H1 (cell line): ENCODE measurements at regions not wholly inside any gene's neighbourhood (a gene's known extent, or its start where the extent isn't known, plus 50 kb on each side); places are given as distances from the start of the nearest gene placed in this dataset.

Source experiments
- RBBP5 ChIP-seq: IDR thresholded peaks from 2 replicates; pipeline ENCODE4 v1.7.1; 2012; ENCODE audit warnings: low read depth, mild to moderate bottlenecking, inconsistent platforms, low read length, moderate library complexity, borderline replicate concordance
- SUZ12 ChIP-seq: fragments of 200-600 bp; sonication (generic); IDR thresholded peaks from 2 replicates; pipeline ENCODE4 v1.6.1; 2012; ENCODE audit warnings: mild to moderate bottlenecking, inconsistent platforms, low read length, moderate library complexity, mixed read lengths
- USF2 ChIP-seq: IDR thresholded peaks from 2 replicates; pipeline ENCODE4 v1.6.1; 2011; ENCODE audit warnings: low read length, improper control_type of control experiment

GRCh38 chr2:181235683-181236459, 221.3 kb upstream of the ITGA4 start (continued):
- TF ChIP-seq RBBP5 (no peak), SUZ12 (no peak), USF2 (no peak)
